ENCODE measurements at regions not wholly inside any gene's neighbourhood (a gene's known extent, or its start where the extent isn't known, plus 50 kb on each side); places are given as distances from the start of the nearest gene placed in this dataset.

GRCh38 chr3:29099775-29100174 is 181.1 kb upstream of the RBMS3 start:
- Mint-ChIP-seq H3K9me3 (peaks cover 17% of the 10 kb centered on the region), H3K4me1 (peaks cover 14% of the 10 kb centered on the region), H3K36me3 (ENCODE audit: low read depth) (peaks cover 9% of the 10 kb centered on the region)

GRCh38 chr3:29100292-29100691 is 180.6 kb upstream of the RBMS3 start:
- DNase-seq (ENCODE audit: low read depth, low spot score) = no peak
- TF ChIP-seq CTCF (conservative IDR thresholded peaks at IDR 0.05) = no peak
- Mint-ChIP-seq H3K4me1 (peaks cover 14% of the 10 kb centered on the region), H3K27ac (ENCODE audit: unreplicated experiment) (no peak overlapping the region), H3K36me3 (ENCODE audit: low read depth) (peaks cover 9% of the 10 kb centered on the region), H3K9me3 (peaks cover 17% of the 10 kb centered on the region), H3K4me3 (no peak overlapping the region), H3K27me3 (ENCODE audit: low read depth) (no peaks in the 10 kb centered on the region)

More at GRCh38 chr3:29099775-29100174, 181.1 kb upstream of the RBMS3 start:
- no peak for TF ChIP-seq CTCF (conservative IDR thresholded peaks at IDR 0.05)
- no peak overlapping the region for H3K27ac Mint-ChIP-seq (ENCODE audit: unreplicated experiment)
- no peaks in the 10 kb centered on the region for H3K27me3 Mint-ChIP-seq (ENCODE audit: low read depth)
- DNase-seq (ENCODE audit: low read depth, low spot score) = no peak
- no peak overlapping the region for H3K4me3 Mint-ChIP-seq

- Mint-ChIP-seq H3K27ac (ENCODE audit: unreplicated experiment) (no peak overlapping the region), H3K27me3 (ENCODE audit: low read depth) (no peaks in the 10 kb centered on the region), H3K9me3 (peaks cover 5% of the 10 kb centered on the region), H3K4me3 (peak overlapping the region; percentile 27), H3K36me3 (ENCODE audit: low read depth) (peaks cover 8% of the 10 kb centered on the region), H3K4me1 (peaks cover 30% of the 10 kb centered on the region)
- no peak for TF ChIP-seq CTCF (conservative IDR thresholded peaks at IDR 0.05)
- DNase-seq (ENCODE audit: low read depth, low spot score) = peak; percentile 20
Observed at GRCh38 chr3:29128001-29128400, 152.9 kb upstream of the RBMS3 start.

GRCh38 chr3:29137601-29138000 is 143.3 kb upstream of the RBMS3 start:
- H3K4me1 Mint-ChIP-seq = peaks cover 15% of the 10 kb centered on the region
- TF ChIP-seq CTCF (conservative IDR thresholded peaks at IDR 0.05) = no peak
- H3K27me3 Mint-ChIP-seq (ENCODE audit: low read depth) = no peaks in the 10 kb centered on the region
- peaks cover 4% of the 10 kb centered on the region for H3K36me3 Mint-ChIP-seq (ENCODE audit: low read depth)
- H3K27ac Mint-ChIP-seq (ENCODE audit: unreplicated experiment) = no peak overlapping the region
- DNase-seq (ENCODE audit: low read depth, low spot score) = no peak
- no peaks in the 10 kb centered on the region for H3K9me3 Mint-ChIP-seq
- H3K4me3 Mint-ChIP-seq = no peak overlapping the region

GRCh38 chr3:29138171-29138570 is 142.7 kb upstream of the RBMS3 start:
- Mint-ChIP-seq H3K27me3 (ENCODE audit: low read depth) (no peaks in the 10 kb centered on the region), H3K9me3 (no peaks in the 10 kb centered on the region), H3K4me3 (no peak overlapping the region), H3K4me1 (peaks cover 11% of the 10 kb centered on the region), H3K36me3 (ENCODE audit: low read depth) (no peaks in the 10 kb centered on the region), H3K27ac (ENCODE audit: unreplicated experiment) (no peak overlapping the region)
- DNase-seq (ENCODE audit: low read depth, low spot score) = no peak
- TF ChIP-seq CTCF (conservative IDR thresholded peaks at IDR 0.05) = no peak

GRCh38 chr3:29140666-29141065 is 140.2 kb upstream of the RBMS3 start:
- Mint-ChIP-seq H3K4me1 (peaks cover 9% of the 10 kb centered on the region), H3K4me3 (no peak overlapping the region), H3K27ac (ENCODE audit: unreplicated experiment) (no peak overlapping the region), H3K36me3 (ENCODE audit: low read depth) (no peaks in the 10 kb centered on the region), H3K9me3 (peaks cover 2% of the 10 kb centered on the region), H3K27me3 (ENCODE audit: low read depth) (no peaks in the 10 kb centered on the region)
- no peak for TF ChIP-seq CTCF (conservative IDR thresholded peaks at IDR 0.05)
- DNase-seq (ENCODE audit: low read depth, low spot score) = no peak
